Left hindlimb (tissue), 1 donor: ENCODE measurements at regions not wholly inside any gene's neighbourhood (a gene's known extent, or its start where the extent isn't known, plus 50 kb on each side); places are given as distances from the start of the nearest gene placed in this dataset.
"Not testable (repeated sequence)": the region's sequence is repeated elsewhere in the genome, so short reads cannot be mapped to it uniquely, and the experiment has no call there.

Source experiments
- DNase-seq: peaks from one replicate; pipeline ENCODE4 v3.0.0-alpha.2; 2018

DNA sequence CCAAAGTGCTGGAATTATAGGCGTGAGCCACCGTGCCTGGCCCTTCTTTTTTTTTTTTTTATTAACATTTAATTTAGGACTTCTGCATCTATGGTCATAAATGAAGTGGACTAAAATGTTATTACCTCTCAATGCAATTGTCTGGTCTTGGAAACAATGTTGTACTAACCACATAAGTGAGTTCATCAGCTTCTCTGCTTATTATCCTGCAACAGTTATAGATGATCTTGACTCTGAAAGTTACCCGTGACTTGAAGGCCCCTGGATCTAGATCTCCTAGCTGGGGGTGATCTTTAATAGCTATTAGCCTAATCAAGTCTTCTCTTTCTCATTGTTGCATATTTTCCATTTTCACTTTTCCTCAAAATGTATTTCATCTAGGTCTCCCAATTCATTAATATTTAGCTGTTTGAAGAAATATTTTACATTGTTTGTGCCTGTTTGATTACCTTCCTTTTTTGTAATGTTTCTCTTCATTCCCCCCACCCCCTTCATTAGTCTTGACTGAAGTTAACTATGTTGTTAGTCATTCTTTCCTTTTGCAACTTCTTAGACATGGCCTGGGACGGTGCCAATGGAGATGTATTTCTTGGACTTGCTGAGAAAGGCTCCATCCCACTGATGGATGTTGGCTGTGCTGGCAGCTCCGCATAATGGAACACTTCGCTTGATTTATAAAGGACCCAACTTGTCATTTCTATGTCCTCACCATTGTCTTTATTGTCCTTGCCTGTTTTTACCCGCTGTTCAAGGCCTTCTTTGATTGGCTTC is 141.6 kb upstream of the RIOK3 start:
- DNase-seq, result peak; percentile 52

DNA sequence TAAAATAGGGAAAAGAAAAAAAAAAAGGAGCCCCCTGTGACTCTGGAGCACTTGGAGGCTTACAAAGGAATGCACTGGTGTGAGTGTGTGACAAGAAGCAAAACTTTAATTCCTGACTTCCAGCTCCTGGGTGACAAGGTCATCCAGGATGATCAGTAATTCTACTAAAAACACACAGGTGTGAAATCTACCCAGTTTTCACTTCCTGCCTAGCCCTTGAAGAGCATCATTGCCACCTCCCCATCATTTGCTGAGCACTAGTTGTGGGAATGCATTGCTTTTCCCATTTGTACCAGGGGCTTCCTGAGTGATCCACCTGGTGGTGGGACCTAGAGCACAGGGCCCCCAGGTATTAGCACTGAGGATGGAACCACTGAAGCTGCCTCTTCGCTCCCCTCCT is 139.7 kb upstream of the RIOK3 start:
- no peak for DNase-seq

DNA sequence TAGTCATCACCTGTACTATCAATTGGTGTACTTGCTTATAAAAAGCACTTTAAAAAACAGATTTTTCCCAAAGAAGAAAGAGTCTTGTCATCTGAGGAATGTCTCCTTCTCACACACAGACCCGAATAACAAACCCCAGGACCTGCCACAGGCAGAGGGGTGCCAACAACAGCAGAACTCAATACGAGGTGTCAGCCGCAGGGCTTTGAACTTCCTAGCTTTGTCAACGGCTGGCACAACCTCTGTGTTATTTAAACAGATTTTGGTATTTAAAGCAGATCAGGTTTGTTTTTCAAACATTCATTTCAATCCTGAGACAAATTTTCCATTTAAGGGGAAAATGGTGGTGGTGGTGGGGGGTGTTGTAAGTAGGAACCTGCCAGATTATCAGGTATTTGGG is 138.4 kb upstream of the RIOK3 start:
- DNase-seq, result no peak

DNA sequence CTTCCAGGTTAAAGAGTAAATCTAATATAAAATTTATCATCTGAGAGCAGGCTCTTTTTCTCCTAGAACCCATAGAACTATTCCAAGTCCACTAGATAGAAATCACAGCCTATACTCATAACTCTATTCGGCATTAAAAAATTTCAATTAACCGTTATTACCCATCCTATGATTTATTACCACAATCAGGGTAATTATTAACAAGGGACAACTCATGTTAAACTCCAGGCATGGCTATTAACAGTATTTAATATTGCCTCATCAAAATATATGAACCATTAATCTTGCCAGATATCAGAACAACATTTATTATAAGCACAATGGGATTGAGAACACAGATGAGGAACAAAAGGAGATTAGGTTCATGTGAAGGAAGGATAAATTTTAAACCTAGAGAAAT is 136.8 kb upstream of the RIOK3 start:
- DNase-seq, result no peak

DNA sequence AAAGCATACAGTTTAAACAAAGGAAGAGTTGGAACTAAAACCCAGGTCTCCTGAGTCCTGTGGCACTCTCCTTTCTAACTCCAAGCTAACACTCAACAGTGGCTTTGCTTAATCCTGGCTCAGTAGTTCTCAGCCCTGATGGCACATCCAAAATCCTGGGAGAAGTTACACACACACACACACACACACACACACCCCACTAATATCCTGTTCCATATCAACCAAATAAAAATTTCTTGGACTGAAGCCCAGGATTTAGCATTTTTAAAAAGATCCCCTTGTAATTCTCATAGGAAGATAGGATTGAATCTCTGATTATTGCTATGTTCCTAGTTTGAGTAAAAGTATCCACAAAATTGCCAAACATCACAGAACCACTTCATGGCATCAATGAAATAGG is 136.1 kb upstream of the RIOK3 start:
- DNase-seq, result no peak

DNA sequence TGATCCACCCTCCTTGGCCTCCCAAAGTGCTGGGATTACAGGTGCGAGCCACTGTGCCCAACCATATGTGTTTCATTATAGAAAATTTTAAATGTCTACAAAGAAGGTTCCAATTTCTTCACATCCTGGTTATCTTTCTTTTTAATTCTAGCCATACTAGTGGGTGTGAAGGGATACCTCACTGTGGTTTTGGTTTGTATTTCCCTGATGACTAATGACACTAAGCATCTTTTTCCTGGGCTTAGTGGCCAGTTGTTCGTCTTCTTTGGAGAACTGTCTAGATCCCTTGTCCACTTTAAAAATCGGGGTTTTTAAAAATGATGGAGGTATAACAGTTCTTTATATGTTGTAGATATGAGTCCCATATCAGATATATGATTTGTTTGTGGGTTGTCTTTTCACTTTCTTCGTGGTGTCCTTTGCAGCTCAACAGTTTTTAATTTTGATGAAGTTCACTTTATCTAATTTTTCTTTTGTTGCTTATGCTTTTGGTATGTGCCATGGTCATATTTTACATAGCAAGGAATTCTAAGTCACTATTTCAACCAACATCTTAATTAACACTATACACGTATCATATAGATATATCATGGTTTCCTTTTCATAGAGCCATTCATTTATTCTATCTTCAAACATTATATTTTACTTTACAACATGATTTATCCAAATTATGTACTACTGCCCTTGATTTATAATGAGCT is 135.0 kb upstream of the RIOK3 start:
- no peak for DNase-seq

DNA sequence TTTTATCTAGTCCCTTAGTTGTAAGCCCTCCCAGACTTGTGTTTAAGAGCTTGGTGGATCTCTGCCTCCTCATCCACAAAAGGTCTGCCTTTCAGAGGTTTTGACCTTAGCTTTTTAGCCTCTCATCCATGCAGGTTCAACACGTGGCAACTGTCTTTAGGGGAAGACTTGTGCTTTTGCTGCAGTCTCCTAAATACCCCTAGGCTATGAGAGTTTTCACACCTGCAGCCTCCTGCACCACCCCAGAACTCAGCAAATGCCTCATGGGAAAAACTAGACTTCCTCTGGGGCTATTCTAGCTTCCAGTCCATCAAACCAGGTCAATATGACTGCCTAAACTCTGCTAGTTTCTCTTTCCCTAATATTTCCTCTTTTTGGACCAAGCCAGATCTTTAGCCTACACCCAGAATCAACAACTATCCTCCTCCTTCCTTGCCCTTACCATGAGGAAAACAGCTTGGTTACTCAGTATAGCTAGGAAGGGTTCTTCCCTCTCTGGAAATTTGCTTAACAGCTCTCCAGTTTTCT is 132.3 kb upstream of the RIOK3 start:
- no peak for DNase-seq

DNA sequence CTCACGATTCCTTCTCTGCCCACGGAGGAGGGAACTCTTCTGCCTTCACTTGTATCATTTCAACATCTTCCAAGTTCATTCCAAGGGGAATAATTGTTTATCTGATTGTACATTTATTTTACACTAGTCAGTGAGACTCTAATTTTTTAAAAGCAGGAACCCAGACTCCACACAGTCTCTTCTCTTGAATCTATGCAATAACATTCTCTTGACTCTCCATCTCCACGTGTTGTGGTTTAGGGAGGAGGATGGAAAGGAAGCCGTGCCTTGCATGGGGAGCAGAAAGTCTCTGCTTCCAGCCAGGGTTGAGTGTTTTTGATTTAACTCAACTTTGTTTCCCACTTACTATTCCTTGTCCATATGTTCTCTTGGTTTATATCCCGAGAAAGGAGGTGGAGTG is 131.1 kb upstream of the RIOK3 start:
- no peak for DNase-seq

DNA sequence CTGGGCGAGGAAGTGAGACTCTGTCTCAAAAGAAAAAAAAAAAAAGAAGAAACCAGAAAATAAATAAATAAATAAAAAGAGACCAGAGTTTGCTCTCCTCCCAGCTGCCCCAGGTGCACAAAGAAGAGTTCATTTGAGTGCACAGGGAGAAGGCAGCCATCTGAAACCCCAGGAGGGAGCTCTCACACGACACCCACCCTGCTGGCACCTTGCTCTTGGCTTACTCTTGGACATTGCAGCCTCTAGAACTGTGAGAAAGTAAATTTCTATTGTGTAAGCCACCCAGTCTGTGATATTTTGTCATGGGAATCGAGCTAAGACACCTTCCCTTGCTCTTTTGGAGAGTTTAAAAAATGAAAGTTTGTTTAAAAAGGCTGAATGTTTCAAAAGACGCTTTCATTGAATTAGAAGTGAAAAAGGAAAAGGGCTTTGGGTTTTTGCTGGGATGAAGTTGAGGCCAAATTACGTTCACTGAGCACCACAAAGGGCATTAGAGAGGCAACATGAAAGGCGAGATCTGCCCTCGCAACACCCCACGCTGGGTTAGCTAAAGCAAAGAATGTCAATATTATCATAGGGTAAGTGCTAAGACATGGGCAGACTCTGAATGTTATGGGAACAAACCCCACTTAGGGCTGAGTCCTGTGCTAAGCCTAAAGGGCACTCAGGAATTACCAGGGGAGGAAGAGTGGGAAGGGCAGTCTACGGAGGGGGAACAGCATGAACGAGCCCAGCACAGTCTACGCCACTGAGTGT is 128.9 kb upstream of the RIOK3 start:
- no peak for DNase-seq

DNA sequence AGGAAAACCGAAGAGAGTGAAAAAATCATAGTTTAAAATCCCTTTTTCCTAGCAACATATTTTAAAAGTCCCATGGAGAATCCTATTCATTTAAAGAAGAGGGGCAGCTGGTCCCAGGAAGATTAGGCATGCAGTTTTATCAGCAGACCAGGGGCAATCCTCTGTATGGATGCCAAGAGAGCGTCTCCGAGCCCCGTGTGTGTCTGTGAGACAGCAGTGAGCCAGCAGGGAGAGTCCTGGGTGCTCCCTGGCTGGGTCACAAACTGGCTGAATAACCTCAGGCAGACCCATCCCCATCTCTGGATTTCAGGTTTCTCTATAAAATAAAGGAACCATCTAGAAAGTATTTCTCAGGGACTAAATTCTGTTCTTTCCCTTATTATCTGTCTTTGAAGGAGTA is 128.2 kb upstream of the RIOK3 start:
- no peak for DNase-seq

DNA sequence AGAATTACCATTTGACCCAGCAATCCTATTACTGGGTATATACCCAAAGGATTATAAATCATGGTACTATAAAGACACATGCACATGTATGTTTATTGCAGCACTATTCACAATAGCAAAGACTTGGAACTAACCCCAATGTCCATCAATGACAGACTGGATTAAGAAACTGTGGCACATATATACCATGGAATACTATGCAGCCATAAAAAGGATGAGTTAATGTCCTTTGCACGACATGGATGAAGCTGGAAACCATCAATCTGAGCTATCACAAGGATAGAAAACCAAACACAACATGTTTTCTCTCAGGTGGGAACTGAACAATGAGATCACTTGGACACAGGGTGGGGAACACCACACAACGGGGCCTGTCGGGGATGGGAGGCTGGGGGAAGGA is 123.4 kb upstream of the RIOK3 start:
- DNase-seq, result not testable (repeated sequence)

DNA sequence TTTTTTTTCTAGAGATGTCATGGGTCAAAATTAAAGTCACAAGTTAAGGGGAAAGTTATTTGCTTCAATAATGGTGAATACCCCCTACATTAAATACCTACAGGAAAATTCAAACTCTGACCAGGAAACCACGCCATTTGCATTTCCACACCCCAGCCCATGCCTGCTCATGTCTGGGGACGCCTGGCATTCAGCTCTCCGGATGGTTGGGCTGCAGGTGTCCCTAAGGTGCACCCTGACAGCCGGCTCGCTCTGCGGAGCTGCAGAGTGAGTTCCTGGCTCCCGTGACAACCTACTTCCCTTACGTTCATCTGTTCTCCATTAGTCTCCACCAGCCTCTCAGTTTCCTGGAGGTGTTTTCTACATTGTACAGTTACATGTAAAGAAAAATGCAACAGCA is 122.7 kb upstream of the RIOK3 start:
- DNase-seq, result no peak

DNA sequence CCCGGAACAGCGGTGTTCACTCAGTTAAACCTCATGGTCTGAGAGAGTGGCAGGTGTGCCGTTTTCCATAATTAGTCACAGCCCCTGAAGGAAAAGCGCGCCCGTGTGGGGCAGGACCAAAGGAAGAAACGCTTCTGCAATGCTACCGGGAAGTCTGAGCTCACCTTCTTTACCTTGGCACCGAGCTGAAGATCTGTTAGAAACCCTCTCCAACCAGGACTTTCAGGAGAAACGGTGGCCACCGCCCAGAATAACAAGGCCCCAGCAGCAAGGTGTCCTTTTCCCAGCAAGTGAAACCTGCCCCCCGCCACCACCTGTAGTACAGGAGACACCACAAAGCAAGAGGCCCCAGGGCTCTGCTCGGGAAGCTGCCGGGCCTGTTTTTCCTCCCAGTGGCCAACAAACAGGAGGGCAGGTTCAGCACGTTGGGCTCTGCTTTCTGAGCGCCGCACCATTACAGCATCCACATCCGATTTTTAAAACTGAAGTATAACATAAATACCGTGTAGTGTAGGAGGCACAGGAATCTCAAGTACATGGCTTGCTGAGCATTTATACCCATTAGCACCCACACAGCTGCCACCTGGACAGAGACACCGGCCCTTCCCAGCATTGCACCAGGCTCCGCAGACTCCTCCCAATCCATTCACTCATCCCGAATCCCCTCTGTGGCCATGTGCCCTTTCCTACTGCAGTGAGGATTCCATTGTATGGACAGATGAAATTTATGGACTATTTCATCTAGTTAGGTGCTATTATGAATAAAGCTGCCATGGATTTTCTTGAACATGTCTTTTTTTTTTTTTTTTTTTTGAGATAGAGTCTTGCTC is 121.8 kb upstream of the RIOK3 start:
- no peak for DNase-seq

DNA sequence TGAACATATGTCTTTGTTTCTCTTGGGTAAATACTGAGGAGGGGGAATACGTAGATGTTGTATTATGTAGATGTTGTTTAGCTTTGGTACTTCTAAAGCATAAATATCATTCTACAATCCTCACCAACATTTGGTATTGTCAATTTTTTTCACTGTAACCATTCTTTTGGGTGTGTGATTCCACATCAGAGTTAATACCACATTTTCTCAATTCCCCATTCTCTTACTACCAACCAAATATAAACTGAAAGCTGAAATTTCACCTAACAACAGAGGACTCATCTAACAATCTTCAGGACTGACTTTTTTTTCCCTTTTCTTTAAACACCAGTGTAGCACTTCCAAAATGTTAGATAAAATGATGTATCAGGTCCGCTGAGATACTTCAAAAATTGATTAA is 120.7 kb upstream of the RIOK3 start:
- DNase-seq, result no peak

DNA sequence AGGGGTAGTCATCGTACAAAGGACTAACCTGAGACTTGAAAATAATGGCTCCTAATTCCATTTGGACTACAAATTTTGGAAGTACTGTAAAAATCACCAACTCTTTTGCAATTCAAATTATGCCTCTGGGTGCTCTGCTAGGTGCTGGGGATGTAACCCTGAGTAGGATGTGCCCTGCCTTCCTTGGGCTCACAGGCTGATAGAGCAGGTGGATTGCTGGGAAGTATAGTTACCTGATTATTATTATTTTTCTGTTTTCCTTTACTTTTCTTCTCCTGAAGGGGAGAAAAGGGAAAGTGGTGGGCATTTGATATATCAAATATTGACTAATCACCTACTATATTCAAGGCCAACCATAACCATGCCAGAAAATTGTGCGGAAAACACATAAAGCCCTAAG is 119.3 kb upstream of the RIOK3 start:
- no peak for DNase-seq

DNA sequence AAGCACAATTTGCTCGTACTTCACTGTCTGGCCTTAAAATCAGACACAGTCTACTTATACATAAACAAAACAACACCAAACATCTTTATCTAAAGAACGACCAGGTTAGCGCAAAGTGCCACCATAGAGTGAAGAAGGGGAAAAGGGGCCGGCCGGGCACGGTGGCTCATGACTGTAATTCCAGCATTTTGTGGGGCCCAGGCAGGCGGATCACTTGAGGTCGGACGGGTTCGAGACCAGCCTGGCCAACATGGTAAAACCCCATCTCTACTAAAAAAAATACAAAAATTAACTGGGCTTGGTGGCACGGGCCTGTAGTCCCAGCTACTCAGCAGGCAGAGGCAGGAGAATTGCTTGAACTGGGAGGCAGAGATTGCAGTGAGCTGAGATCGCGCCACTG is 118.5 kb upstream of the RIOK3 start:
- no peak for DNase-seq

DNA sequence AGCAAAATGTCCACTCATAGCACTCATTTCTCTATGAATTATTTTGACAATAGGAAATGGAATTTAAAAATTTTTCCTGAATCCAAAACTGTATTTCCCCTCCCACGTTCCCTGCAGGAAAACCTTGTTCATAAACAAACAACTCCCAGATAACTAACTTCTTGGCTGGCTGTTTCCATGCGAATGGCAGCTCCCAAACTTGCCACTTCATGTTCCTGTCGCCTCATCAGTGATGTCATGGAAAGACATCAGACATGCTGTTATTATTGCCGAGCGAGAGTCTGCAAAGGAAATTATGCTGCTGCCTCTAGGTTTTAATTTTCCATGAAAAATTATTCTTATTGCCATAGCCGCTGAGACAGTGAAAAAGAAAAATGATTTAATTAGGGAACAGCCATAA is 117.0 kb upstream of the RIOK3 start:
- DNase-seq, result no peak

DNA sequence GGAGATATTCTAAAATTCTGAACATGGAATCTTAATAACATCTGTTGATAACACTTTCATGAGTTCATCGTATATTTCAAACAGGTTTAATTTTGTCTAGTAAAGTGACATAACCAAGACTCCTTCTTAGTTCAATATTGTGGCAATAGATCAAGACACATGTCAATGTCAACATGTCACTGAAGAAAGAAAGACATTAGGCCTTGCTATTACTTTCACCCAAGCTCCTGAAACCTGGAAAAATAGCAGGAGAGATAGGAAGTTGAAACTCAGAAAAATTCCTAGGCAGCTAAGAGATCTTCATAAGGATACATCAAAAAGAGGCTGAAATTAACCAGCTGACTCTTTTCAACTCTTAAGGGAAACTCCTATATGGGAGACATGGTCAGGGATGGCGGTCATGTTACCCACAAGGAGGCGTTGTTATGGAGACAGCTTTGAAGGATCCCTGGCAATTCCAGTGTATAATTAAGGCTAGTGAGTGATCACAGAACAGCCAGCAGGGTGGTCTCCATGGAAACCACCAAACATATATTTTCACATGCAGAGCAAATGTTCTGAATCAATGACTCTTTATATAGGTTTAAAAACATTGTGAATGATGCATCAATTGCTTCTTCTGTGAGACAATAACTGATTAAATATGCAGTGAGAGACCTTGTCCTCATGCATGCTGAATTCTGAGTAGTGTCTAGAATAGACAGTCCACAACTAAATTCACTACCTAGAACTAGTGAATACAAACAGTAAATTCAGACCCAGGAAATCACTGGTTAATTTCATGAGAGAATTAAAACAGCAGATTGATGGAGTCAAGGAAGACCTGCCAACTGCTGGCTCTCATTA is 115.3 kb upstream of the RIOK3 start:
- peak; percentile 73 for DNase-seq

DNA sequence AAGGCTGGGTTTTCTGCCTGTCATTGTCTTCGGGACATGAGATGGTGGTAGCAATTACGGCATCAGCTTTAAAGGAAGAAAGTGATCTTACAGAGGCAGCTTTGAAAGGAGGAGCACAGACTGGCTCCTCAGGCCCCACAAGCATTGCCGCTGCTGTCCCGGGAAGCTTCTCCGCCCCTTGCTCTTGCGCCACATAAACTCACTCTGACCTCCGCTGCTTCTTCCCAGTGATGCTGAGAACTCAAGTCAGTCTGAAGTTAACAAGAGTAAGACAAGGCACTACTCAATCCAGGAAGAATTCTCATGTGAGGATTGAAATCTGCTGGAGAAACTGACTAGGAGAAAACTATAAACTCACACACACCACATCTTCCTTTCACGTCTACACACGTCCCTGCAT is 112.4 kb upstream of the RIOK3 start:
- DNase-seq, result no peak

DNA sequence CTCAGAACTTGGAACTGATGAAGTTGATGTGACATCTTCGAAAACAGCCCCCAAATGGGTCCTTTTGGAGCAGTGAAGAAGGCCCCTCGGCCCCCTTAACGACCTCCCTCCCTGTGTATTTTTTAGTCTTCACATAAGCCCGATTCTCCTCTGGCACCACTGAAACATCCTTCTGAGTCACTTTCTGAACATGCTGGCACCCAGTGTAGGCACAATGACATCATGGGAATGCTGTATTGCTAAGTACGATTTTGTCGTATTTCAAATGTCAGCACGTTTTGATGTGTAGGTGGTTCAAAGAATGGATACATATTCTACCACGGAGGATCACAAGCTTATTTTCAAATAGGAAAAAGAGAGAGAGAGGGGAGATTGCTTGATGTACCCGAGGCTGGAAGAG is 111.7 kb upstream of the RIOK3 start:
- DNase-seq, result no peak

DNA sequence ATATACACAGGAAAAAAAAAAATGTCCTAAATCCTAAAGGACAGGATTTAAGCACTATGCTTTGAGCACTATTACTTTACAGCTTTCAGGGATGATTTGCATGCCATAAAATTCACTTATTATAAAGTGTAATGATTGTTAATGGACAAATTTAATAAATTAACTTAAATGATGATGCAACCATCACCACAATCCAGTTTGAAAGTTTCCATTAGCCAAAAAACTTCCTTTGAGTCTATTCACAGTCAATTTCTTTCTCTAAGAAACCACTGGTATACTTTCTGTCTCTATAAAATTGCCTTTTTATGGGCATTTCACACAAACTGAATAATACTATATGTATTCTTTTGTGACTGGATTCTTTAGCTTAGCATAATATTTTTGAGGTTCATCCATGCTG is 111.1 kb upstream of the RIOK3 start:
- no peak for DNase-seq

DNA sequence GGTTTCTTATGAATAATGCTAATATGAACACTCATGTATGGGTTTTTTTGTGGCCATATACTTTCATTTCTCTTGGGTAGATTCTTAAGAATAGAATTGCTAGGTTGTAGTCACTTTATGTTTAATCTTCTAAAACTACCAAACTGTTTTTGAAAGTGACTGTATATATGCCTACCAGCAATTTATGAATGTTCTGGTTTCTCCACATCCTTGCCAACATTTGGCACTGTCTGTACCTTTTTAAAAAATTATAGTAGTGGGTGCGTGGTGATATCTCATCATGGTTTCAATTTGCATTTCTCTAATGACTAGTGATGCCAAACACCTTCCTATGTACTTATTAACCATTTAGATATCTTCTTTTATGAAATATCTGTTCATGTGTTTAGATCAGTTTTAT is 110.6 kb upstream of the RIOK3 start:
- DNase-seq, result no peak
